ENCODE measurements at regions not wholly inside any gene's neighbourhood (a gene's known extent, or its start where the extent isn't known, plus 50 kb on each side); places are given as distances from the start of the nearest gene placed in this dataset.

DNA sequence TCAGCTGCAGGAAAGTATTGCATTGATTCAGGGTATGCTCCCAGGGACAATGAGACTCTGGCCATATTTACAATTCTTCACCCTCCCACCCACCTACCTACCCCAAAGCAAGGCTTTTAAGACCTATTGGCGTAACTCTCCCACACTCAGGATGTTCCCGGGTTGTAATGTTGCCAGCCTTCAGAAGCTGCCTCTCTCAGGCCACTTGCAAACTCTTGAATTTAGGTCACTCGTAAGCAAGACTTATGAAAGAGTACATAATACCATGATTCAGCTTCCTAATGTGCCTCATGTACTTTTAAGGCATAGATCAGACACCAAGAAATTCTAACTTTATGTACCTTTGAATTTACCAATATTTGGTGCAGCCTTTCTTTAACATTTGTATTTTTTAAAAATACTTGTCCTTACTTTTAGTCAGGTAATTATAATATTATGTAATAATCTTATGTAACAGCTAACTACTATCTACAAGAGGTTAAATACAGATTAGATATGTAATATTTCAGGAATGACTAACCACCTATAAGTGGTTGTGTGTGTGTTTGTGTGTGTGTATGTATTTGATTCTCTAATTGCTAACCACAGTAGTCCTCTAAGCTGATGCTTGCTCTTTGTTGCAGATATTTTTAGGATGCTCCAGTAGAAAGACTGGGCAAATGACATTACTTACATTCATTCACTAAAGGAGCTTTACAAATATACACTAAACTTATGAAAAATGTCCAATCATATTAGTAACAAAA, 630.5 kb upstream of the MEF2C start:
- Histone ChIP-seq H3K36me3 (no peaks in the 10 kb centered on the region), H3K27ac (replicated peaks in 1 of 4) (no peak overlapping the region), H3K4me3 (no peak overlapping the region), H3K4me1 (no peaks in the 10 kb centered on the region), H3K27me3 (no peaks in the 10 kb centered on the region), H3K9me3 (no peaks in the 10 kb centered on the region)
- no peak for DNase-seq (ENCODE audit: extremely low spot score)
- intact Hi-C loops (cut with DNase I): no loop called here
- WGBS: 94% methylated on average over 3 of the region's 3 CpGs
- TF ChIP-seq, protein P1, sequence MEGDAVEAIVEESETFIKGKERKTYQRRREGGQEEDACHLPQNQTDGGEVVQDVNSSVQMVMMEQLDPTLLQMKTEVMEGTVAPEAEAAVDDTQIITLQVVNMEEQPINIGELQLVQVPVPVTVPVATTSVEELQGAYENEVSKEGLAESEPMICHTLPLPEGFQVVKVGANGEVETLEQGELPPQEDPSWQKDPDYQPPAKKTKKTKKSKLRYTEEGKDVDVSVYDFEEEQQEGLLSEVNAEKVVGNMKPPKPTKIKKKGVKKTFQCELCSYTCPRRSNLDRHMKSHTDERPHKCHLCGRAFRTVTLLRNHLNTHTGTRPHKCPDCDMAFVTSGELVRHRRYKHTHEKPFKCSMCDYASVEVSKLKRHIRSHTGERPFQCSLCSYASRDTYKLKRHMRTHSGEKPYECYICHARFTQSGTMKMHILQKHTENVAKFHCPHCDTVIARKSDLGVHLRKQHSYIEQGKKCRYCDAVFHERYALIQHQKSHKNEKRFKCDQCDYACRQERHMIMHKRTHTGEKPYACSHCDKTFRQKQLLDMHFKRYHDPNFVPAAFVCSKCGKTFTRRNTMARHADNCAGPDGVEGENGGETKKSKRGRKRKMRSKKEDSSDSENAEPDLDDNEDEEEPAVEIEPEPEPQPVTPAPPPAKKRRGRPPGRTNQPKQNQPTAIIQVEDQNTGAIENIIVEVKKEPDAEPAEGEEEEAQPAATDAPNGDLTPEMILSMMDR (IDR thresholded peaks at IDR 0.05): no peak
- no peak for TF ChIP-seq POLR2A (IDR thresholded peaks at IDR 0.05; ENCODE audit: low read depth)
- no peak for TF ChIP-seq EP300 (IDR thresholded peaks at IDR 0.05)
- TF ChIP-seq POLR2AphosphoS5 (IDR thresholded peaks at IDR 0.05): no peak

DNA sequence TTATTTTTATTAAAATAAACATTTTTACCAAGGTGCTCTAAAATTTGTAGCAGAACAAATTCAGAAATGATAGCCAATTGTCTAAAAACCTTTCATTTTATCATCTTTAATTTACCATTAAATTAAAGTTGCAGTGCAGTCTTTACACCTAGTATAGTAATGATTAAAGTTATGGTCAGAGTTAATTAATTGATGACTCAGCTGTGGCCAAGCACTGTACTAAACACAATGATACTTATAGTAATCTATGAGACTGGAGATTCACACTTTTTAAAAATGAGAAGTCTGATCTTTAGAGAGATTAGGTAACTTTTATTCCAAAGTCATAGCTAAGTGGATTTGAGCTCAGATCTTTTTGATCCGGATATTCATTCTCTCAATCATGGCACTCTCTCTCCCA, 621.1 kb upstream of the MEF2C start:
- intact Hi-C loops (cut with DNase I): no loop called here
- H3K27me3 ChIP-seq: no peaks in the 10 kb centered on the region
- H3K9me3 ChIP-seq: no peaks in the 10 kb centered on the region
- TF ChIP-seq POLR2AphosphoS5 (IDR thresholded peaks at IDR 0.05) (no peak), EP300 (IDR thresholded peaks at IDR 0.05) (no peak), POLR2A (IDR thresholded peaks at IDR 0.05; ENCODE audit: low read depth) (no peak)
- TF ChIP-seq, protein P1 (IDR thresholded peaks at IDR 0.05): no peak
- DNase-seq (ENCODE audit: extremely low spot score): no peak
- no peaks in the 10 kb centered on the region for H3K4me1 ChIP-seq
- no peaks in the 10 kb centered on the region for H3K36me3 ChIP-seq
- H3K27ac ChIP-seq (replicated peaks in 1 of 4): no peak overlapping the region
- 95% methylated on average over 1 of the region's 1 CpG for WGBS
- H3K4me3 ChIP-seq: no peak overlapping the region

DNA sequence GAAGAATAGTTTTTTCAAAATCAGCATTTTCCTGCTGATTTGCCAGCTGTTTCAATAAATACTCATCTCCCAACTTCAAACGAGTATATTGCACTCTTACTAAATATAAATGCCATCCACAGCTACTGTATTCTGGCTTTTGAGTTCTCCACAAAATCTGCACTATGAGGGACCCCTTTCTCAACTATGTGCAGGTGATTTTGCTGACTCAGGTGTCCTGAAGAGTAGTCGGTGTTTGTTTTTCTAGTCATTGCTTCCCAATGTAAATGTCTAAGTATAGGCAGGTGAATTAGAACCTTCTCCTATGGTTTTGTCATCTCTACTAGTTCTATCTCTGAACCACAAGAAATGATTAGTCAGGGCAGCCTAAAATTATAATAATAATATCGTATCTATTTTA, 616.8 kb upstream of the MEF2C start:
- Histone ChIP-seq H3K4me3 (no peak overlapping the region), H3K4me1 (no peaks in the 10 kb centered on the region), H3K27ac (replicated peaks in 1 of 4) (no peak overlapping the region), H3K9me3 (no peaks in the 10 kb centered on the region), H3K36me3 (no peaks in the 10 kb centered on the region), H3K27me3 (no peaks in the 10 kb centered on the region)
- 76% methylated on average over 3 of the region's 3 CpGs for WGBS
- TF ChIP-seq POLR2AphosphoS5 (IDR thresholded peaks at IDR 0.05) (no peak), EP300 (IDR thresholded peaks at IDR 0.05) (no peak), POLR2A (IDR thresholded peaks at IDR 0.05; ENCODE audit: low read depth) (no peak)
- TF ChIP-seq, protein P1 (IDR thresholded peaks at IDR 0.05): no peak
- DNase-seq (ENCODE audit: extremely low spot score): no peak
- intact Hi-C loops (cut with DNase I): no loop called here

DNA sequence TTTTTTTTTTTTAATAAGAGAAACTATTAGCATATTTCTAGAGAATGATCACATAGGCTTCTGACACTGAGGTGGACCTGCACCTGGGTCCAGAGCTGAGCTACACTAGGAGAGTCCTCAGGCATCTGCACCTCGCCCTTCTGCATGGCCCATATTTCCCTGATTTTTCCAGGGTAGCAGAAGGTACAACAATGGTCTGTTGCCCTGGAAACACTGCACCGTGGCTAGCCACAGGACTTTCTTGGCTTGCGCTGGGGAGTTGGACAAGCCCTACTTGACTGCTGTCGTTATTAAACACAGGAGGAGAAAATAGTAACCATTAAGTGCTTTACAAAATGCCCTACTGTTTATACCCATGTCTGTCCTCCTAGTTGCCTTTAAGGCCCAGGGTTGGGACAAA, 615.7 kb upstream of the MEF2C start:
- intact Hi-C loops (cut with DNase I): no loop called here
- TF ChIP-seq, protein P1 (IDR thresholded peaks at IDR 0.05): no peak
- TF ChIP-seq POLR2A (IDR thresholded peaks at IDR 0.05; ENCODE audit: low read depth): no peak
- TF ChIP-seq EP300 (IDR thresholded peaks at IDR 0.05): no peak
- no peak for TF ChIP-seq POLR2AphosphoS5 (IDR thresholded peaks at IDR 0.05)
- no peak for DNase-seq (ENCODE audit: extremely low spot score)
- Histone ChIP-seq H3K4me3 (no peak overlapping the region), H3K36me3 (no peaks in the 10 kb centered on the region), H3K4me1 (no peaks in the 10 kb centered on the region), H3K27ac (replicated peaks in 1 of 4) (no peak overlapping the region), H3K27me3 (no peaks in the 10 kb centered on the region), H3K9me3 (no peaks in the 10 kb centered on the region)
- 77% methylated on average over 4 of the region's 4 CpGs for WGBS

DNA sequence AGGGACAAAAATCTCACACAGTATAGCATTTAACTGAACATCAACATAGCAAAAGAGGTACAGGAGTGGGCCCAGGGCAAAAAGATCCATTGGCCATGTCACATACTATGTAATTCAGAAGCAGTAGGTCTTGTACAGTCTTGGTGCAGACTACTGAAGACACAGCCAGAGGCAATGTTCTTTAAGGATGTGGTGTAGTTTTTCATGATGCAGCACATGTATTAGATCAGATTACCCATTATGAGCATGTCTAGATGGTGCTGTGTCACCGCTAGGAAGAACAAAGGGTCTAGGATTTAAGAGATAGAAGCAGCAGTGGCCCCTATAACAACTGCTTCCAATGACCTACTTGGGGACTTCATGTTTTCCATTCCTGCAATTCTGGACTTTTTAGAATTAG, 610.4 kb upstream of the MEF2C start:
- no peaks in the 10 kb centered on the region for H3K4me1 ChIP-seq
- no peaks in the 10 kb centered on the region for H3K9me3 ChIP-seq
- no peak overlapping the region for H3K27ac ChIP-seq (replicated peaks in 1 of 4)
- H3K36me3 ChIP-seq: no peaks in the 10 kb centered on the region
- TF ChIP-seq, protein P1 (IDR thresholded peaks at IDR 0.05): no peak
- TF ChIP-seq EP300 (IDR thresholded peaks at IDR 0.05) (no peak), POLR2A (IDR thresholded peaks at IDR 0.05; ENCODE audit: low read depth) (no peak), POLR2AphosphoS5 (IDR thresholded peaks at IDR 0.05) (no peak)
- WGBS: 100% methylated on average over 1 of the region's 1 CpG
- no peaks in the 10 kb centered on the region for H3K27me3 ChIP-seq
- no peak overlapping the region for H3K4me3 ChIP-seq
- no peak for DNase-seq (ENCODE audit: extremely low spot score)
- intact Hi-C loops (cut with DNase I): no loop called here

Data from esophagus muscularis mucosa (tissue), 4 donors.